ENCODE measurements at regions not wholly inside any gene's neighbourhood (a gene's known extent, or its start where the extent isn't known, plus 50 kb on each side); places are given as distances from the start of the nearest gene placed in this dataset.

- no peak for DNase-seq
Measured at GRCh38 chr5:56540266-56540665, 275.1 kb upstream of the MAP3K1 start.

- DNase-seq = no peak
Measured at GRCh38 chr5:56538580-56538979, 276.8 kb upstream of the MAP3K1 start.

- DNase-seq = no peak
Measured at GRCh38 chr5:56535347-56535746, 280.0 kb upstream of the MAP3K1 start.

- no peak for DNase-seq
Measured at GRCh38 chr5:56534102-56534829, 281.1 kb upstream of the MAP3K1 start.

GRCh38 chr5:56532466-56532865, 282.9 kb upstream of the MAP3K1 start:
- no peak for DNase-seq

GRCh38 chr5:56530626-56531138, 284.7 kb upstream of the MAP3K1 start:
- no peak for DNase-seq

GRCh38 chr5:56529666-56530430, 285.5 kb upstream of the MAP3K1 start:
- DNase-seq = peak; percentile 29

- no peak for DNase-seq
Measured at GRCh38 chr5:56527174-56527573, 288.2 kb upstream of the MAP3K1 start.

GRCh38 chr5:56525113-56525512, 290.2 kb upstream of the MAP3K1 start:
- DNase-seq = no peak

GRCh38 chr5:56523790-56524575, 290.9 kb upstream of the ANKRD55 start:
- no peak for DNase-seq

- no peak for DNase-seq
Measured at GRCh38 chr5:56522960-56523359, 289.8 kb upstream of the ANKRD55 start.

- DNase-seq = no peak
Measured at GRCh38 chr5:56522169-56522568, 289.0 kb upstream of the ANKRD55 start.

- DNase-seq = no peak
Measured at GRCh38 chr5:56520986-56521730, 288.0 kb upstream of the ANKRD55 start.

- DNase-seq = no peak
Measured at GRCh38 chr5:56518820-56519219, 285.7 kb upstream of the ANKRD55 start.

GRCh38 chr5:56517011-56517416, 283.9 kb upstream of the ANKRD55 start:
- DNase-seq = peak; percentile 75

- DNase-seq = no peak
Measured at GRCh38 chr5:56516441-56516840, 283.3 kb upstream of the ANKRD55 start.

GRCh38 chr5:56516035-56516434, 282.9 kb upstream of the ANKRD55 start:
- DNase-seq = no peak

GRCh38 chr5:56515011-56515410, 281.9 kb upstream of the ANKRD55 start:
- no peak for DNase-seq

- no peak for DNase-seq
Measured at GRCh38 chr5:56514245-56514644, 281.1 kb upstream of the ANKRD55 start.

- no peak for DNase-seq
Measured at GRCh38 chr5:56513141-56513540, 280.0 kb upstream of the ANKRD55 start.

- no peak for DNase-seq
Measured at GRCh38 chr5:56512313-56512996, 279.3 kb upstream of the ANKRD55 start.

- DNase-seq = no peak
Measured at GRCh38 chr5:56511326-56511841, 278.3 kb upstream of the ANKRD55 start.

Data from hematopoietic multipotent progenitor cell treated with erythropoietin and hydrocortisone succinate and interleukin-3 and kit ligand, for 4 days (in vitro differentiated cells).